ENCODE measurements at regions not wholly inside any gene's neighbourhood (a gene's known extent, or its start where the extent isn't known, plus 50 kb on each side); places are given as distances from the start of the nearest gene placed in this dataset.

- TF ChIP-seq CTCF (IDR thresholded peaks at IDR 0.05) (no peak), POLR2A (IDR thresholded peaks at IDR 0.05) (no peak)
These were observed 84.4 kb downstream of the CYRIA start for GRCh38 chr2:16581241-16581640.

Data from thyroid gland (tissue), 4 donors.